WTC11 (cell line): ENCODE measurements at regions not wholly inside any gene's neighbourhood (a gene's known extent, or its start where the extent isn't known, plus 50 kb on each side); places are given as distances from the start of the nearest gene placed in this dataset.

Experiments used
- ATF2 ChIP-seq: sonication (generic); formaldehyde crosslinking; IDR thresholded peaks from 2 replicates; pipeline ENCODE4 v1.8.1; 2022; ENCODE audit warnings: low read depth, missing genetic modification reagents, borderline replicate concordance
- CREB1 ChIP-seq: sonication (generic); formaldehyde crosslinking; IDR thresholded peaks from 2 replicates; pipeline ENCODE4 v1.8.0; 2023; ENCODE audit warnings: mild to moderate bottlenecking, missing genetic modification reagents
- CTCF ChIP-seq: fragments of 200-600 bp; IDR thresholded peaks from 2 replicates; pipeline ENCODE4 v1.8.0; 2022; ENCODE audit warnings: antibody characterized with exemption
- JUN ChIP-seq: sonication (generic); formaldehyde crosslinking; IDR thresholded peaks from 2 replicates; pipeline ENCODE4 v1.8.0; 2023; ENCODE audit warnings: mild to moderate bottlenecking, missing genetic modification reagents
- MAX ChIP-seq: sonication (generic); formaldehyde crosslinking; IDR thresholded peaks from 2 replicates; pipeline ENCODE4 v1.8.0; 2022; ENCODE audit warnings: mild to moderate bottlenecking, missing genetic modification reagents
- MYBL2 ChIP-seq: sonication (generic); formaldehyde crosslinking; IDR thresholded peaks from 2 replicates; pipeline ENCODE4 v1.8.1; 2023; ENCODE audit warnings: mild to moderate bottlenecking, moderate library complexity, missing genetic modification reagents
- NFE2L1 ChIP-seq: sonication (generic); formaldehyde crosslinking; IDR thresholded peaks from 2 replicates; pipeline ENCODE4 v1.8.1; 2023; ENCODE audit warnings: missing genetic modification reagents
- RORB ChIP-seq: fragments of 250-450 bp; sonication (Bioruptor Pico); IDR thresholded peaks from 2 replicates; pipeline ENCODE4 v1.9.0; 2021; ENCODE audit warnings: mild to moderate bottlenecking
- SMAD3 ChIP-seq: sonication (generic); formaldehyde crosslinking; IDR thresholded peaks from 2 replicates; pipeline ENCODE4 v1.8.0; 2022; ENCODE audit warnings: missing genetic modification reagents, mild to moderate bottlenecking, borderline replicate concordance
- SP1 ChIP-seq: sonication (generic); formaldehyde crosslinking; conservative IDR thresholded peaks from 2 replicates; pipeline ENCODE4 v1.8.1; 2022; ENCODE audit warnings: missing genetic modification reagents
- ZNF121 ChIP-seq: sonication (generic); formaldehyde crosslinking; IDR thresholded peaks from 2 replicates; pipeline ENCODE4 v1.8.0; 2023; ENCODE audit warnings: missing genetic modification reagents

GRCh38 chr17:53724726-53725125 lies 98.0 kb upstream of the KIF2B start:
- no peak for TF ChIP-seq CTCF
- TF ChIP-seq ZNF121 (CRISPR knock-in tag), result no peak
- no peak for TF ChIP-seq RORB (CRISPR knock-in tag)
- no peak for TF ChIP-seq MAX
- TF ChIP-seq CREB1 (CRISPR knock-in tag), result no peak
- TF ChIP-seq JUN (CRISPR knock-in tag), result no peak
- no peak for TF ChIP-seq SP1
- TF ChIP-seq MYBL2 (CRISPR knock-in tag), result no peak
- TF ChIP-seq SMAD3, result no peak
- no peak for TF ChIP-seq NFE2L1
- no peak for TF ChIP-seq ATF2 (CRISPR knock-in tag)
